Middle frontal gyrus (tissue), 1 donor: ENCODE measurements at regions not wholly inside any gene's neighbourhood (a gene's known extent, or its start where the extent isn't known, plus 50 kb on each side); places are given as distances from the start of the nearest gene placed in this dataset.
A peak's percentile ranks its signal among the peaks of the same experiment; 100 is the strongest.

ENCODE experiments used
- DNase-seq: peaks from one replicate; pipeline ENCODE4 v3.0.0-alpha.2; 2015; ENCODE audit warnings: low spot score; ENCODE audit errors: extremely low spot score

DNA sequence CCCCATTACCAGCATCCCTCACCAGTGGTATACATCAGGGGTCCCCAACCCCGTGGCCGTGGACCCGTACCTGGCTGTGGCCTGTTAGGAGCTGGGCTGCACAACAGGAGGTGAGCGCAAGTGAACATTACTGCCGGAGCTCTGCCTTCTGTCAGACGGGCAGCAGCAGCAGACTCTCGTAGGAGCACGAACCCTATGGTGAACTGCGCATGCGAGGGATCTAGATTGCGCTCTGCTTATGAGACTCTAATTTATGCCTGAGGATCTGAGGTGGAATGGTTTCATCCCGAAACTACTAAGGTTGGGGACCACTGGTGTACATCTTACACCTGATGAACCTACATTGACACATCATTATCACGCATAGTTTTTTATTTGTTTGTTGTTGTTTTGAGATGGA lies 52.8 kb upstream of the DHX15 start:
- no peak for DNase-seq

DNA sequence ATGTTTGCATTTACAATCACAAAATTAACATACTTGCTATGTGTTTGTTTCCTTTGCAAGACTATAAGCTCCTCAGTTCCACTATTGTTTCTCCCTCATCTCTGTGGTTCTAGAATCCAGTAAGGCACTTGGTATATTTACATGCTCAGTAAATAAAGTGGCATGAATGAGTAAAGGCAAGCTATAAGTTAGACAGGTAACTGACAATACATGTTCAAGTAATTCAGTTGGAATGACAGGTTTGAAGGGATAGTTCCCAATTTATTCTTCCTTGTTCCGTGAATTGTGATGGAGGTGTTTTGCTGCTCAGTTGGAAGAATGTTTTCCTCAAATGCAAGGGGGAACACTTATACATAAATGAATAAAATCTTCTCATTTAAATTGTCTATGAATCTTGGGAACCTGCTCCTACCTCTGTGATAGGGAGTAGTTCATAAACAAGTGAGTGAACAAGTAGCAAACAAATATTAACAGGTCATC lies 54.1 kb upstream of the DHX15 start:
- DNase-seq: no peak

DNA sequence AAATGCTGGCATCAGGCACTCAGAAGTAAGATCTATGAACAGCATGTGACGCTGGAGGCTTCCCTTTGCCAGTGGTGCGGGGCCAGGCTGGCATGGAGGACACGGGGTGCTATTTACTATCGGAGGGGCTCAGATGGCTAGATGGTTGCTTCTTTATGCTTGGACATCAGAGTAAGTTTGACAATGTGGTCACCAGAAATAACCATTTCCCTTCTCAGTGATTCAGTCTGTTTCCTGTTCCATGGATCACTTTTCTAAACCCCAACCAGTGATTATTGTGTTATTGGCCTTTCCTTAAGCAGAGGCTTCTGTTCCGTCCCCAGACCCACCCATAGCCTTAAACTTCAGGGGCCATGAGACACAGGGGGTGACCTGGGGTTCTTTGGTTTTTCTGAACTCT lies 55.4 kb upstream of the DHX15 start:
- DNase-seq: no peak

DNA sequence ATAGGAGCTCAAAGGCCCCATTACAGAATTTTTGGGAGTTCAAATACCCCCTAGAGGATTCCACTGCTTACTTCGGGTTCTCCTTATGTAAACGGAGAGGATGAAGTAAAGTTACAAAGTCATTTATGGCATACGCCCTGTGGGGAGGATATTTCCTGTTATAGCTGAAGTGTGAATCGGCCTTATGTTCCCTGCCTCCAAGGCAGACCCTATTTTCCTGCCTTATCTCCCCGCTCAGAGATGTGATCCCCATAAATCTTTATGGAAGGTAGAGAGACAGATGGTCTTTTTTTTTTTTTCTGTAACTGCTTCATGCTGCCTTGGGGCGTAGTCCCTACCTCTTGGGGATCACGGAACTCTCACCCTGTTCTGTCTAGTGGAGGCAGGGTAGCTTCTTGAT lies 56.0 kb upstream of the DHX15 start:
- no peak for DNase-seq

DNA sequence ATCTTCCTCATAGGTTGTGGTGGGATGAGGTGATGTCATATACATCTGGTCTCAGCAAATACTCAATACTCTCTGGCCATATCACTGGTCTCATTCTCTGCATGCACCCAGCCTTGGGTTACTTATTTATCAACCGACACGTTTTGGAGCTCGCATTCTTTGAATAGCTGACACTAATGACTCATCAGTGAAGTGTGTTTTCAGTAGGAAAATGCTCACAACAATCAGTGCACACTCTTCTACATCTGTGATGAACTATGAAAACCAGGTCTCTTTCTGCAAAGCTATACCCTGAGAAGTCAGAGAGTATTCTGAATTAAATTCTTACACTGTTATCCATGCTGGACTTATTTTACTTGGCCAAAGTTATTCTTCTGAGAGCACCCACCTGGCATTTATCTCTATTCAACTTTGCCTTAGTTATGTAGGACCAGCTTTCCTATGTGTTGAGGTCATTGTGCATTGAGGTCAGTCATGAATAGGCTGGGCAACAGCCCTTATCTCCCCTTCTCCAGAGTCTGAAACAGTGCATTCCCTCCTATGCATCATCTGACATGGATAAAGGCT lies 58.7 kb upstream of the DHX15 start:
- no peak for DNase-seq

DNA sequence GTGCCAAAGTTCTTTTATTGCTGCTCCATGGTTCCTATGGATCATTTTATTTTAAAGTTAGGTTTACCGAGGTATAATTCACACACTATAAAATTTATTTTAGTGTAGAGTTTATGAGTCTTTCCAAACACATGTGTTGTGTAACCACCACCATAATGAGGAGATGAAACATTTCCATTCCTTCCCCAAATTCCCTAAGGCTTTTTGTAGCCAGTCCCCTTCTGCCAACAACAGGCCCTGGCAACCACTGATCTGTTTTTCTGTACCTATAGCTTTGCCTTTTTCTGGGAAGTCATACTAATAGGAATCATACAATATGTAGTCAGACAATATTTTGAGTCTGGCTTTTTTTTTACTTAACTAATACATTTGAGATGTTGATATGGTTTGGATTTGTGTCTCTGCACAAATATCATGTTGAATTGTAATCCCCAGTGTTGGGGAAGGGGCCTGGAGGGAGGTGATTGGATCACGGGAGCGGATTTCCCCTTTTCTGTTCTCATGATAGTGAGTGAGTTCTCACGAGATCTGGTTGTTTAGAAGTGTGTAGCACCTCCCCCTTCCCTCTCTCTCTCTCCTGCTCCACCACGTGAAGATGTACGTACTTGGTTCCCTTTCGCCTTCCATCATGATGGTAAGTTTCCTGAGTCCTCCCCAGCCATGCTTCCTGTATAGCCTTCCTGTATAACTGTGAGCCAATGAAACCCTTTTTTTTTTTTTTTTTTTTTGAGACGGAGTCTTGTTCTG lies 59.6 kb upstream of the DHX15 start:
- DNase-seq: no peak

DNA sequence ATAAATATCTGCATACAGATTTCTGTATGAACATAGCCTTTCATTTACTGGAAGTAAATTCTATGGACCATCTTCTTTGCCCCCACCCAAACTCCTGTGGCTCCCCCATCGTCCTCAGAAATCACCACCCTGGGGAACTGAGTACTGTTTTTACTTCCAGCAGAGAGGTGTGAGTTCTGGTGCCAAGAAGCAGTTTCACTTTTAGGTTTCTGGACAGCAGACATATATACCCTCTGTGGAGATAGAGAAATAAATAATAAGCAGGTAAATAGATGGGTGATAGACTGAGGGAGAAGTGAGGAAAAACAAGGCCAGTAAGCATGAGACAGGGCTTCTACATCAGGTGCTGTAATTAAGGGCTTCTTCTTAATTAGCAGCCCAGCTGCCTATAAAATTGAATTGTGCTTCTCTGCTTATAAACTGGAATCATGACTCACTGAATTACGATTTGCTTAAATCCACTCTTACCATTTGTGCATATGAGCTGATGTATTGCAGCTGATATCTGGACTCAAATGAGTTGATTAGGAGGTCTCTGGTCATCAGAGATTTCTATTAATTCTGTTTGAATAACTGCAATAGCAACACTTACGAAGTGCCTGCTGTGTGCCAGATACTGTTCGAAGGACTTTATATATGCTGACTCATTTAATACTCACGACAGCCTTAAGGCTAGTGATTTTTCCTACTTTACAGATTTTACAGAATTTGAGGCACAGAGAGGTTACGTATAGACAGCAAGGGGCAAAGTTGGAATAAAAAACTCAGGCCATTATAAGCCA lies 60.8 kb upstream of the DHX15 start:
- no peak for DNase-seq

DNA sequence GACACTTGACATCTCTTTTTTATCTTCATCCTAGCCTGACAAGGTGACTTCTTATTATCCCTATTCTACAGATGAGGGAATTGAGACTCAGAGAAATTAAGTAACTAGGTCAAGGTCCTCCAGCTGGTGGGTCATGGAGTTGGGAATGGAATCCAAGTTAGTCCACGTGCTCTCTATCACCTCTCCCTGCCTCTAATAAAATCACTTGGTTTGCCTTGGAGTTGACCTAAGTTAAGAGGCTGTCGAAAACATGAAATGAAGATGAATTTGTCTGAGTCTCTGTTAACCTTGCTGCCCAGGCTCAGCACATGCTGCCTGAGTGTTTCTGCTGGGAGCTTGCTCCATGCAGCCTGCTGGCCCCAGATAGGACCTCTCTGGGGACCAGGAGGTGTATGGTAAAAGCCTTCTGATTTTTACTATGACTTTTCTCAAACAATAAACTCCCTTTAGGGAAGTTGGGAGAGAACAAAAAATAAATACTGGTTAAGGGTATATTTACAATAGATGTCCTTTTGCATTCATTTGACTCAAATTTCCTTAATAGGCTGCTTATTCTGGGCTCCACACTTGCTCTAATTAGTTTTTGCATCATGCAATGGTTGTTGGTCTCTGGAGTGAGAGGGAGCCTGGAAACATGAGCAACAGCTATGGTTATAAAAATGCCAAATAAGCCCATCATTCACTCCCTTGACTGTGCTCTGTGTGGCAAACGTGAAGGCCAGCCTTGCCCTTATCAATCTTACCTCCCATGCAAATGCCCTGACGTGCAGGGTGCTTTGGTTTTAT lies 61.6 kb upstream of the DHX15 start:
- no peak for DNase-seq

DNA sequence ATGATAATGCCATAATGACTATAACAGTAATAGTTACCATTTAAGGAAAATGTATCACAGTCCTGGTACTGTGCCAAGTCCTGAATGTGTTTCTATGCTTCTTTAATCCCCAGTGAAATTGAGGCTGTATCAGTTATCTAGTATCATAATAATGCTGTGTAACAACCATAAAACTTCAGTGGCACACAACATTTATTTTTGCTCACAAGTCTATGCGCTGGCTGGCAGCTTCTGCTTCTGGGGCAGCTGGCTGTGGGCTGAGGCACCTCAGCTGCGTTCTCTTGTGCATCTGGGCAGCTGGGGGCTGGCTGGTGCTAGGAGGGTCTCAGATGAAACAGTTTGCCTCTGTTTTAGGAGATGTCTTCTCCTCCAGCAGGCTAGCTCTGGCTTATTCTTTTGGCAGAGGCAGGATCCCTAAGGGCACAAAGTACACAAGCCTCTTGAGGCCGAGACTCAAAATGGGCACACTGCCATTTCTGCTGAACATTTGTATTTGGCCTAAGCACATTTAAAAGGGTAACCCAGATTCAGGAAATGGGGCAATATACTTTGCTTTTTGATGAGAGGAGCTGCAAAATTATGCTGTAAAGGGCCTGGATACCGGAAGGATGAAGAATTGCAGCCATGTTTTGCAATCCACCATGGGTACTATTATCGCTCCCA lies 62.6 kb upstream of the DHX15 start:
- DNase-seq: no peak

DNA sequence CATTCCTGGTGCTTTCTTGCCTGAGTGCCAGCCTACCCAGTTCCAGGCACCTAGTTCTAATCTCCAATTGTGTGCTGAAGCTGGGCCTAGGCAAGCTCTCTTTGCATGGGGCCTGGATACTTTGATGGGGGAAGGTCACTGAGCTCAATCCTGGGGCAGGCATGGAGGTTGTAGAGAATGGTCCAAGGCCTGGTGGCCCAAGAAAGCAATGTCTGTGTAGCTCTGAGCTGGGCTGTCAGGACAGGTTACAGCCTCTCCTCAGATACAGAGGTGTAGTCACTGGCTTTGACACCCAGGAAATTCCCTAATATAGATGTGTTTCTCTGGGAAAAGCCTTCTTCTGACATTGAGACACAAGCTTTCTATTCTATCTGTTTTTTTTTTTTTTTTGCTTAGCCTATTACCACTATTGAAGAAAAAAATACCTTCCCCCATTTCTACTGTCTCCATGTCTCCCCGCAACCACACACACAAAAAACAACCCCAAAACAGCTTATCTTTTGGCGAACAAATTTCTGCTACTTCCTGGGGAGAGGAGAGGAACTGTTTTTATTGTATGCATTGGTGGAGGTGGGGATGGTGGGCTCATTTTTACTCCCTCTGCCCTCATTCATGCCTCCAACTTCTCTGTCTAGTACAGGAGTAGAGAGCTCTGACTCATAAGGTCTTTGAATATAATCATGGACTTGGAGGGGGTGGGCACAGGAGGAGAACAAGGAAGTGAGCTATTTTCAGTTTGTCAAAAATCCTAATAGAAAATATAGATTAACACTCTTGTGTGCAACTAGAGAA lies 66.7 kb upstream of the DHX15 start:
- DNase-seq: no peak

DNA sequence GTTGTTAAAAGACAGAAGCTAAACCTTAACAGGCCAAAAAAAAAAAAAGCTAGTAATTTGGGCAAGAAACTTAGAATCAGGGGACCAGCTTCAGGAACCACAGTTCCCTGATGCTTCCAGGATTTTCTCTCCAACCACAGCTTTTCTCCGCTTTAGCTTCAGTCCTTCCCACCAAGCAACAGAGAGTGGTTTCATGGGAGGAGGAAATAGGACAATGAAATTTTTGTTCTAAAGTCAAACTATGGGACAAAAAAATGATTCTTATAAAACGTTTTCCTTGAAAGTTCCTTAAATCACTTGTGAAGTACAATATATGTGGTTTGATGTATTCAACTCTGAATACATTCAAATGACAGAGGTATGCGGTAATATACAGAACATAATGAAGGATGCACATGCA lies 71.0 kb upstream of the DHX15 start:
- DNase-seq: no peak

DNA sequence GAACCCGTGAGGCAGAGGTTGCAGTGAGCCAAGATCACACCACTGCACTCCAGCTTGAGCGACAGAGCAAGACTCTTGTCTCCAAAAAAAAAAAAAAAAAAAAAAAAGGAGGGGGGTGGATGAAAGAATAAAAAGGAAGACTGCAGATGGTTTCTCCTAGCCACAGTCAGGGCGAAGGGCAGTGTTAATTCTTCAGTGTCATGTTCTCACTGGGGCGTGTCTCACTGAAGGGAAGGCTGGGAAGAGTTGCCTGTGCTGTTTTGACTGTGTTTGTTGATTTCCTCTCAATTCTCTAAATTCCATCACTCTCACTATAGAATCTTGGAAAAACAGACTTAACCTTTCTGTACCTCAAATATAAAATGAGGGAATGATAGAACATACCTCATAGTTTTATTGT lies 71.6 kb upstream of the DHX15 start:
- DNase-seq: no peak

DNA sequence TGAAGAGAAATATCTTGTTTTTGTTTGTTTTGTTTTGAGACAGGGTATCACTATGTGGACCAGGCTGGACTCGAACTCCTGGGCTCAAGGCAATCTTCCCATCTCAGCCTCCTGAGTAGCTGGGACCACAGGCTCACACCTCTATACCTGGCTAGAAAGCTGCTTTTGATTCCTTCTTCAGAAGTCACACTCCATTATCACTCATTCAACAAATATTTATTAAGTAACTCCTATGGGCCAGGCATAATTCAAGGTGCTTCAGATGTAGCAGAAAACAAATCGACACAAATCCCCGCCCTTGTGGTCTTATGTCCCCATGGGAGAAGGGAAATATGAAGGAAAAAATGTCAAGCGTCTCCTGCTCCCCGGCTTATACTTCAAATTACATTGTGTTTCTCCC lies 72.6 kb upstream of the DHX15 start:
- no peak for DNase-seq

DNA sequence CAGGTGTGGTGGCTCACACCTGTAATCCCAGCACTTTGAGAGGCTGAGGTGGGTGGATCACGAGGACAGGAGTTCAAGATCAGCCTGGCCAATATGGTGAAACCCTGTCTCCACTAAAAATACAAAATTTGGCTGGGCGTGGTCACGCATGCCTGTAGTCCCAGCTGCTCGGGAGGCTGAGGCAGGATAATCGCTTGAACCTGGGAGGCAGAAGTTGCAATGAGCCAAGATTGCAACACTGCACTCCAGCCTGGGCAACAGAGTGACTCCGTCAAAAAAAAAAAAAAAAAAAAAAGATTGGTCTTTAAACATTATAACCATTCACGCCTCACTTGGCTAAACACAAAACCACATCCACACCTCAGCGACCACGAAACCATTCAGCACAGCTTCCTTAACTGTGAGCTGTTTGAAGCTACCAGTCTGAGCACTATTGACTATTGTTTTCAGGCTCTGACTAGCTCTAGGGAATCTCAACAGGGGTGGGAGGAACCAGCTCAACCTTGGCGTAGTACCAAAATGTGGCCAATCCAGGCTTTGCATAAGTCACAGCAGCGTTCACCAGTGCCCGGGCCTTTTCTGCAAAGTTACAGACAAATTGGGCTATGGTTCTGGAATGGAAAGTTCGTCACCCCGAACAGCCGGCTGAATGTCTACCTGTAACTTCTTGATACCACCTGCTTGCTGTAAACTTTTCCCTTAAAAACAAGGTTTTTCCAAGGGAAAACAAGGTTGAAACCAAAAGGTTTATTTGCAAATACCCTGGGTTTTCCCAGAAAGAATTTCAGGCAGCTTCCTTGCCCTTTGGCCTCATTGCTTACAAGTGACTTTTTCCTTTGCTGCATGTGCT lies 73.6 kb upstream of the DHX15 start:
- DNase-seq: peak; percentile 52

DNA sequence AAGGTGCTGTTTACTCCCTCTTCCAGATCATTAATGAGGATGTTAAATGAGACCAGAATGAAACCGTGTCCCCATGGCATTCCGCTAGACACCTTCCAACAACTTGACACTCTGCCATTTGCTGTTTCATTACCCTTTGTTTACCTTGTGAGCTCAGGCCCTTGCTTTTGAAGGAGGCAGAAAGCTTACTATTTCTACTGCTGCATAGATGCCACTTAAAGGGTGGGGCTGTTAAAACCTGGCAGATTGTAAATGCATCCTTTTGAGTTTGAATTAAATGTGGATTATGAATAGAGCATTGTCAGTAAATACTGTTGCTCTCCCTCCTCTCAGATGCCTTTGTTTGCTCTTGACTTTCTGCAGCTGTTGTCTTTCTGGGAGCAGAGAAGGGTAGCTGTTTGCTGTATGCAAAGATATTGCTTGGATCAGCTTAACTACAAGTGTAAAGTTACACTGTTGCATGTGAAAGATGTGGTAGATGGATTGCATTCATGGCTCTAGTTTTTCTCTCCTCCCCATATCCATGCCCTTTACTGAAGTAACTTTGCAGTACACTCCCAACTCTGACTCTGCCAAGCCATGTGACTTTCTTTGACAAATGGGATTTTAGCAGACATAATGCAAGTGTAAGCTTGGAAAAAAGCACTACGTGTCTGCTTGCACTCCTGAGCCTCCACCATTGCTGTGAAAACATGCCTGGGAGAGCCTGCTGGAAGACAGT lies 75.0 kb upstream of the DHX15 start:
- DNase-seq: no peak

DNA sequence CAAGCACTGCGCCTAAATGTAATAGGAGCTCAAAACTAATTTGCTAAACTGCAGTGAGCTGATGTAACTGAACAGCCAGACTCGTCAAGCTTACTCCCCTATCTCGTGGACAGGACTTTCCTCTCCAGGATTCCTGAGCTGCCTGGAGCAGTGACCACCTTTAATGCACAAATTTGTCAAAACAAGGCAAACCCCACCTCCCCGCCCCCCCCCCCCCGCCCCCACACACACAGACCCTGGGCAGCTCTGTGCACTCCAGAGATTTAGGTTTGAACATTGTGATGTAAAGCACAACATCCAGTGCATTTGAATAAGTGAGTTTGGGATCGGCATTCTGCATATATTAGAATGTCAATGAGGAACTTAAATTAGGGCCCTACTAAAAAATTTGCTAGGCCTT lies 77.7 kb upstream of the DHX15 start:
- no peak for DNase-seq

DNA sequence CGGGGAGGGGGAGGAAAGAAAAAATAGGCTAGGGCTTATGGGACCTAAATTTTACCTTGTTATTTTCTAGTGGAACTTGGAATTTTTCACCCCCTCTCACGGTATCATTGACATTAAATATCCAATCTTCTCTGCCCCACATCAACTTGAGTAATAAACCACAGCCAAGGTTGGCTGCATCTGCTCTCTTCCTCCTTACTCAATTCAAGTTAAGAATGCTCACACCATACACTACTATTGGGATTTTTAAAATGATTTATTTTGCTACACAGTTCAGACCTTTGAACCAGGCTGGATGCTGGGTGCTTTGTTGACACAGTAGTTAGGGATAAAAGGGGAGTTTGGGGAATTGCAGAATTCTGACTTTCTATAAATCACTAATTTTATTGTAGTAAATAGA lies 78.2 kb upstream of the DHX15 start:
- DNase-seq: no peak

DNA sequence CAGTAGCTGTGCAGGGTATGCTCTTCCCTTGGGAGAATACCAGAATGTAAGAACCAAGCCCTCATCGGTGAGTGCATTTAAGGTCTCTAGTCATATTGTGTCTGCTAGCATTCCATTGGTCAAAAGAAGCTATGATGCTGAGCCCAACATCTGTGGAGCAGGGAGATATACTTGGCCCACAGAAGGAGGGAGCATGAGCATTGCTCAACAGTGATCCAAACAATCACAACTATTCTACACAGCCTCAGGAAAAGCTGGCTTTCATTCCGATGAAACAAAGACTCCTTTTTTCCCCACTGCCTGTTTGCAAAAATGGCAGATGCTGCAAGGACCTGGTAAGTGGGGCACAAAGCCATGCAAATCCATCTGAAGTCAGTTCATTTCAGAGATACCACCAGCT lies 80.6 kb upstream of the DHX15 start:
- peak; percentile 71 for DNase-seq

DNA sequence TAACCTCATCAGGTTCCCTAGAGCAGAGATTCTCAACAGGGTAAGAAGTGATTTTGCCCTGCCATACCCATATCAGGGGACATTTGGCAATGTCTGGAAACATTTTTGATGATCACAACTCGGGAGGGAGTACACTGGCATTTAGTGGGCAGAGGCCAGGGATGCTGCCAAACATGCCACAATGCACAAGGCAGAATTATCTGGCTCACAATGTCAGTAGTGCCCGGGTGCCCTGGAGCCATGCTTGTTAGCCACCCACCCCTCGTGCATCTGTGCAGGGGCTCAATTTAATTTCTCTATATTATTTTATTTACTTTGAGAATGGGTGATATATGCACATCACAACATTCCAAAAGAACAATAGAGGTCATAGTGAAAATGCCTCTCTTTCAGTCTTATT lies 82.0 kb upstream of the DHX15 start:
- DNase-seq: no peak
